ENCODE measurements at regions not wholly inside any gene's neighbourhood (a gene's known extent, or its start where the extent isn't known, plus 50 kb on each side); places are given as distances from the start of the nearest gene placed in this dataset. TPM values are rescaled to one million over a fixed set of nuclear protein-coding genes. Genes with fewer than 3 reads are reported as not detected.

GRCh38 chr12:68559984-68560850 is 50.5 kb upstream of the RAP1B start:
- intact Hi-C loops (cut with DNase I; ENCODE audit: low total_unique reads) = no loop called here
- peak in 1 of 2 donors; percentile 17 for DNase-seq
- Histone ChIP-seq H3K27ac (no peak overlapping the region), H3K27me3 (no peaks in the 10 kb centered on the region), H3K36me3 (no peaks in the 10 kb centered on the region), H3K9me3 (no peaks in the 10 kb centered on the region), H3K4me1 (peaks cover 0 to 2% of the 10 kb centered on the region in 2 donors), H3K4me3 (no peak overlapping the region)
- TF ChIP-seq CTCF (IDR thresholded peaks at IDR 0.05) = no peak
- no peak for TF ChIP-seq POLR2A (IDR thresholded peaks at IDR 0.05)

GRCh38 chr12:68560851-68561422 is 49.8 kb upstream of the RAP1B start:
- intact Hi-C loops (cut with DNase I; ENCODE audit: low total_unique reads) = no loop called here
- no peaks in the 10 kb centered on the region for H3K36me3 ChIP-seq
- no peaks in the 10 kb centered on the region for H3K9me3 ChIP-seq
- no peak for TF ChIP-seq POLR2A (IDR thresholded peaks at IDR 0.05)
- TF ChIP-seq CTCF (IDR thresholded peaks at IDR 0.05) = no peak
- H3K4me1 ChIP-seq = peaks cover 0 to 4% of the 10 kb centered on the region in 2 donors
- H3K4me3 ChIP-seq = no peak overlapping the region
- no peak for DNase-seq
- no peaks in the 10 kb centered on the region for H3K27me3 ChIP-seq
- no peak overlapping the region for H3K27ac ChIP-seq

Small RNA genes lying in the stretch of these regions (small RNA-seq; reads per million reads assigned to genes)
- gene AC008033.2 = not detected
